Ascending aorta (tissue), 2 donors: ENCODE measurements at regions not wholly inside any gene's neighbourhood (a gene's known extent, or its start where the extent isn't known, plus 50 kb on each side); places are given as distances from the start of the nearest gene placed in this dataset.

Experiments used
- DNase-seq, 2 donors: peaks; one replicate each; pipeline ENCODE4 v3.0.0-alpha.2; 2019; ENCODE audit warnings: low spot score in 2 of 2
- H3K27ac ChIP-seq, 2 donors: fragments of 200-600 bp; sonication (generic); one replicate each; pipeline ENCODE4 v1.5.1; 2016 to 2017; ENCODE audit warnings: mild to moderate bottlenecking in 1 of 2
- H3K27me3 ChIP-seq: fragments of 200-600 bp; sonication (generic); one replicate; pipeline ENCODE4 v1.5.1; 2017
- H3K36me3 ChIP-seq, 2 donors: fragments of 200-600 bp; sonication (generic); one replicate each; pipeline ENCODE4 v1.5.1; 2016
- H3K4me1 ChIP-seq, 2 donors: fragments of 200-600 bp; sonication (generic); one replicate each; pipeline ENCODE4 v1.5.1; 2016 to 2017; ENCODE audit warnings: mild to moderate bottlenecking in 1 of 2
- H3K4me3 ChIP-seq, 2 donors: fragments of 200-600 bp; sonication (generic); one replicate each; pipeline ENCODE4 v1.5.1; 2016 to 2017; ENCODE audit warnings: mild to moderate bottlenecking in 1 of 2
- H3K9me3 ChIP-seq, 2 donors: fragments of 200-600 bp; sonication (generic); one replicate each; pipeline ENCODE4 v1.5.1; 2016
- CTCF ChIP-seq, 3 experiments: fragments of 200-600 bp in 2 of 3; fragments of 450-650 bp in 1 of 3; sonication (generic) in 2 of 3; IDR thresholded peaks; one replicate each; pipeline ENCODE4 v1.5.1; 2016 to 2019; ENCODE audit warnings: antibody characterized with exemption in 3 of 3, mild to moderate bottlenecking in 1 of 3, moderate library complexity in 1 of 3
- intact Hi-C: fragments of 100-400 bp; cut with DNase I; formaldehyde crosslinking; loops from one replicate; pipeline ENCODE4 v1.15.1; 2023

- intact Hi-C loops: no loop called here
- no peak overlapping the region for H3K27ac ChIP-seq
- no peaks in the 10 kb centered on the region for H3K9me3 ChIP-seq
These were observed 311.6 kb downstream of the MSX2 start for GRCh38 chr5:175035882-175036533.

DNA sequence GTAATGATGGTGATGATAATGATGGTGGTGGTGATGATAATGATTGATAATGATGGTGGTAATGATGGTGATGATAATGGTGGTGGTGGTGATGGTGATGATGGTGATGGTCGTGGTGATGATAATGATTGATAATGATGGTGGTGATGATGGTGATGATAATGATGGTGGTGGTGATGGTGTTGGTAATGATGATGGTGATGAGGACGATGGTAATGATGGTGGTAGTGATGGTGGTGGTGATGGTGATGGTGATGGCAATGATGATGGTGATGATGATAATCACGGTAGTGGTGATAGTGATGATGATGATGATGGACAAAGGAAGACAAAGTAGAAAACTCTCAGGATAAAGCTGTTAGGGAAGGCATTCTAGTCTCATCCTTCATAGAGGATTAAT is 310.5 kb downstream of the MSX2 start:
- intact Hi-C loops: no loop called here
- Histone ChIP-seq H3K9me3 (no peaks in the 10 kb centered on the region), H3K4me3 (no peak overlapping the region), H3K36me3 (no peaks in the 10 kb centered on the region), H3K27me3 (no peaks in the 10 kb centered on the region), H3K27ac (no peak overlapping the region), H3K4me1 (peaks cover 0 to 8% of the 10 kb centered on the region in 2 donors)
- no peak for TF ChIP-seq CTCF (IDR thresholded peaks at IDR 0.05)
- no peak for DNase-seq

More at GRCh38 chr5:175035882-175036533, 311.6 kb downstream of the MSX2 start:
- no peak overlapping the region for H3K4me3 ChIP-seq
- H3K4me1 ChIP-seq: peaks cover 0 to 8% of the 10 kb centered on the region in 2 donors
- TF ChIP-seq CTCF (IDR thresholded peaks at IDR 0.05): no peak
- H3K27me3 ChIP-seq: no peaks in the 10 kb centered on the region
- H3K36me3 ChIP-seq: no peaks in the 10 kb centered on the region
- no peak for DNase-seq

DNA sequence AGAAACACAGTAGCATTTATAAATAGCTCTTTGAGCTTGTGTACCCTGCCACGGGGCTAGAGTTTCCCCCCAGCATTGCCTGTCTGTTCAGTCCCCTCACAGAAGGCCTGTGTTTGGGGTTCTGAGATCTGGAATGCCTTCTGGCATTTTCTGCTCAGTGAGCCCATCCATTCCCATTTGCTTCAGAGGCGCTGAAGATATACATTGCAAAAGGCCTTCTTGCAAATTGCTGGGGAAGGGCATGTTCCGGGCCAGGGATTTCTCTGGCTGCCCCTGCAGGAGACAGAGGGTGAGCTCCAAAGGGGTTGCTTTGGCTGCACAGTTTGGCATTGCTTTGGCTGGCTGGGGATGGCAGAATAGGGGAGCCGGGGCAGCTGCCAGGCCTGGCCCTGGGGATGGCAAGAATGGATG is 308.4 kb downstream of the MSX2 start:
- Histone ChIP-seq H3K27ac (peak overlapping the region in 1 of 2 donors; percentile 69), H3K4me3 (no peak overlapping the region), H3K4me1 (peaks cover 0 to 8% of the 10 kb centered on the region in 2 donors), H3K36me3 (no peaks in the 10 kb centered on the region), H3K27me3 (no peaks in the 10 kb centered on the region), H3K9me3 (no peaks in the 10 kb centered on the region)
- DNase-seq: no peak
- TF ChIP-seq CTCF (IDR thresholded peaks at IDR 0.05): no peak
- intact Hi-C loops: no loop called here

GRCh38 chr5:175032013-175032412 is 307.6 kb downstream of the MSX2 start:
- H3K9me3 ChIP-seq: no peaks in the 10 kb centered on the region
- no peak for TF ChIP-seq CTCF (IDR thresholded peaks at IDR 0.05)
- intact Hi-C loops: no loop called here
- H3K27me3 ChIP-seq: no peaks in the 10 kb centered on the region
- H3K36me3 ChIP-seq: no peaks in the 10 kb centered on the region
- peaks cover 0 to 8% of the 10 kb centered on the region in 2 donors for H3K4me1 ChIP-seq
- no peak for DNase-seq
- H3K27ac ChIP-seq: peak overlapping the region; percentile 57 to 69
- H3K4me3 ChIP-seq: no peak overlapping the region

DNA sequence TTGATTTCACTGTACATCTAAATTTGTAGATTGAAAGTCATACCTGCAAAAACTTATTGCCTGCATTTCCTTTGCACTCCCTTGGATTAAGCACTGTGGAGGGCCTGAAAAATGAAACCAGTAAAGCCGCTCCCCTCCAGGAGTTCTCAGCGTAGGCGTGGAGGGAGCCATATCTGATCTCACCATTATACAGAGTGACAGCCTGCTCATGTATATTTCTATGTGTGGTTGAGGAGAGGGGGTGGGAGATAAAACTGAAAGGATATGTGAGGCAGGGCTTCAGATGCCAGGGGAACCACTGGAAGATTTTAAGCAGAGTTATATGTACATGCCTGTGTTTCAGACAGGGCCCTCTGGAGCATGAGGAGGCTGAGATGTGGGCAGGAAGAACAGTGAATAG is 303.0 kb downstream of the MSX2 start:
- H3K36me3 ChIP-seq: no peaks in the 10 kb centered on the region
- intact Hi-C loops: no loop called here
- H3K4me3 ChIP-seq: no peak overlapping the region
- no peak for TF ChIP-seq CTCF (IDR thresholded peaks at IDR 0.05)
- H3K27ac ChIP-seq: no peak overlapping the region
- DNase-seq: no peak
- peaks cover 0 to 11% of the 10 kb centered on the region in 2 donors for H3K9me3 ChIP-seq
- no peaks in the 10 kb centered on the region for H3K27me3 ChIP-seq
- peaks cover 0 to 8% of the 10 kb centered on the region in 2 donors for H3K4me1 ChIP-seq
